ENCODE measurements at regions not wholly inside any gene's neighbourhood (a gene's known extent, or its start where the extent isn't known, plus 50 kb on each side); places are given as distances from the start of the nearest gene placed in this dataset.

DNA sequence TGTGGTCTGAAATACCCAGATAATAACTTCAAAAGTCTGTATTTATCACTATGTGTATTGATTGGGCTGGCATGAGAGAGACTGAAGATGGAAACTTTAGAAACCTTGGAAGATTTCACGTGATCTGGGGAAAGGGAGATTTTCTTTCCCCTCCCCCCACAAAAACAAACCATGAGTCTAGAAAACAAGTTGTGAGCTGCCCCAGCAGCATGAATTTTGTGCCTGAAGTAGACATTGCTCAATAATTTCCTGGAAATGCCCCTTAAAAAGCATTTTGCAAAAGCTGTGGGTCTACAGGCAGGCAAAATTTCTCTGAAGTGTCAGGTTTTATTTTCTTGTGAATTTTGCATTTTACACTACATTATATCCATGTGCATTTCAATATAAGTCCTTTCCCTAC lies 101.8 kb downstream of the ETAA1 start:
- DNase-seq (no peak), ATAC-seq (no peak)
- POLR2A ChIA-PET, result interaction anchor here (0.6 kb wide), 1 partner anchor 743 kb away, joined by 3 read pairs; no protein-coding TSS in a partner anchor

DNA sequence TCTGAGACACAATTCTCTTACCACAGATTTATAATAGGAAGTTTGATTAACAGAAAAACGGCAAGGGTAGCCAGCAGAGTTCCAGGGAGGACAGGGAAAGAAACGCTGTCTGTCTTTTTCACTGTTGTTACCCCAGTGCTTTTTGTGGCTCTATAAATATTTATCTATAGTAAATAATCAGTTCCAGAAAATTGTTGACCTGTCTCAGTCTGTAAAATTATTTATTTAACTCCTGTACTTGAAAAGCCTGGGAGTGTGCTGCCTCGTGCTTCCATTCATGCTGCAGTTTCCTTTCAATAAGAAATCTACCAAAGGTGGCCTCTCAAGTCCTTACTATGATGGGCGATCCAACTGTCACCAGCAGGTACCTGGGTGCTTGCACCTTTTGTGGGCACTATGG lies 102.9 kb downstream of the ETAA1 start:
- Mint-ChIP-seq H3K27me3 (no peaks in the 10 kb centered on the region), H3K4me1 (no peaks in the 10 kb centered on the region), H3K36me3 (ENCODE audit: low read depth) (no peaks in the 10 kb centered on the region), H3K9me3 (ENCODE audit: low read depth) (no peaks in the 10 kb centered on the region), H3K27ac (no peak overlapping the region), H3K4me3 (no peak overlapping the region)
- no peak for ATAC-seq
- POLR2A ChIA-PET, result no interaction called here
- intact Hi-C loops (cut with DNase I, micrococcal nuclease), result no loop called here
- CTCF ChIA-PET, result no interaction called here
- no peak for DNase-seq

More for the DNA sequence above, 101.8 kb downstream of the ETAA1 start:
- no peaks in the 10 kb centered on the region for H3K36me3 Mint-ChIP-seq (ENCODE audit: low read depth)
- H3K27me3 Mint-ChIP-seq, result no peaks in the 10 kb centered on the region
- intact Hi-C loops (cut with DNase I, micrococcal nuclease), result no loop called here
- no peaks in the 10 kb centered on the region for H3K9me3 Mint-ChIP-seq (ENCODE audit: low read depth)
- no peak overlapping the region for H3K4me3 Mint-ChIP-seq
- no peaks in the 10 kb centered on the region for H3K4me1 Mint-ChIP-seq
- no peak overlapping the region for H3K27ac Mint-ChIP-seq
- CTCF ChIA-PET, result no interaction called here

DNA sequence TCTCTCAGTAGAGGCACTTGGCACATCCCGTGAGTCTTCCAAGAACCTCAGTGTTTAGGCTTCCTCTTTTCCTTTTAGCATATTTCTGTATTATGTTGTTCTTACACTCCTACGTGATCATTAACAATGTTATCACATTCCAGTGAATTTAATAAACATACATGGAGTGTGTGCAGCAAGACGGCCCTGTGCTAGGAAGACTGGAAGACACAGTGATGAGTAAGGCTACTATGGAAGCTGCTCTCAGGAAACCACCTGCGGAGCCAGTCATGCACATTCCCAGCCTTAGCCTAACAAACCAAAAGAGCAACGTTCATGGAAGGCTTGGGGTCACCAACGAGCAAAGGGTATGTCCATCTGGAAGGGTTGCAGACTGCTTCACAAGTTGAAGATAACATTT lies 103.4 kb downstream of the ETAA1 start:
- CTCF ChIA-PET, result interaction anchor here (0.6 kb wide), 1 partner anchor 296 kb away, joined by 3 read pairs; no protein-coding TSS in a partner anchor
- Mint-ChIP-seq H3K9me3 (ENCODE audit: low read depth) (no peaks in the 10 kb centered on the region), H3K27ac (no peak overlapping the region), H3K4me3 (no peak overlapping the region), H3K27me3 (no peaks in the 10 kb centered on the region), H3K4me1 (no peaks in the 10 kb centered on the region), H3K36me3 (ENCODE audit: low read depth) (no peaks in the 10 kb centered on the region)
- ATAC-seq (no peak), DNase-seq (no peak)
- POLR2A ChIA-PET, result no interaction called here
- intact Hi-C loops (cut with DNase I, micrococcal nuclease), result no loop called here

DNA sequence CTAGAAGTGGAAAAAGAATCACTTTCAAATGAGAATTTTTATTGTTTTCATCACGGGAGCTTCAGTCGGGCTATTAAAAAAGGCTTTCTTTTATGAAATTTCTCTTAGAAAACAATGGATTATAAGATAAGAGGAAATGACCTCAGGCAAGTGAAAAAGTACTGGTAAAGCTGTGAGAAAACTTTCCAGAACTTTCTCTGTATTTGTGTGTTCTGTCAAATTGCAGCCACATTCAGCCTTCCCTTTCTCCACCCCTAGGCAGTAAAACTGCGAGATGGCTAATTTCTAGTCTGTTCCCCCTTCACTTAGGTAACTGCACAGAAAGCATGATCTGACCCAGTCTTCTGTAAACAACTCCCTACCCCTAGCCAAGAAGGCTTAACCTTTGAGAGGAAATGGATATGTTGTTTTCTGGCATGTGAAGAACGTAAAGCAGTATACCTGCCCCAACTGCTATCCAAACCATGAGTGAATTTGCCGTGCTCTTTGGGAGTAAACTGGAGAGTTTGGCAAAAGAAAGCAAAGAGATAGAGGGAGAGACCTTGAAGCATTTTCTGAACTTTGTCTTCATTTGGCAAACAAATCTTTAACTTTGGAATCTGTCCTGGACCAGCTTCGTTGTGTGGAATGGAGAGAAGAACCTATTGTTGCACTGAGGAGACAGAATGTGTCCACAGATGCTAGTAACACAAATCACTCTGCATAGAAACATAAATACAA lies 105.4 kb downstream of the ETAA1 start:
- no peak overlapping the region for H3K27ac Mint-ChIP-seq
- no peaks in the 10 kb centered on the region for H3K4me1 Mint-ChIP-seq
- intact Hi-C loops (cut with DNase I, micrococcal nuclease), result no loop called here

DNA sequence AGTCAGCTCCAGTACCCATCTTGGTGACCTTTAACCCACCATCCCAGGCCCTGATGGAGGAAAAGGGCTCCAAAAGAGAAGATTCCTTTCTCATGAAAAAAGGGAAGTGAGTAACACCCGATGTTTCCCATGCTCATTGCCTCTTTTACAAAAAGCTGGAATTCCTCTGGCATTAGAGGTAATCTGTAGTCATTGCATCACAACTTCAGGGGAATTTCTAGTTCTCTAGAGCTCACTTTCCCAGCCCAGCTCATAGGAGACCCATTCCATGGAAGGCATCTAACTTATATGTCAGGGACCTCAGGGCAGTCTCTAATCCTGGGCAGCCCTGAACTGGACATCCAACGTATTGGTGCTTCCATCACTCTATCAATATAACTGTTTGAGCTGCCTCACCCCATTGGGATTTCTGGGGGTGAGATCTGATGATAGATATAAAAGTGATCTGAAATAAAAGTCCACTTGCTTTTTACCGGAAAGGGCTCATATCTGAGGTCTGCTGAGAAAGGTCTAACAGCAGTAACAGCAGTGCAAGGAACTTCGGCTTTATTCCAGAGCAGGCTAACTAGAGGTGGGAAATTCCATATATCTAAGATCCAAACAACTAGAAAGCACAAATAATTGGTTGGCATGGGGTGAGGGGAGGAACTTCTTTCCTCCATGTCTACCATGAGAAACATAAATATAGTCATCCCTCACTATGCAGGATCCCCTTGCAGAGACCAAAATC lies 106.1 kb downstream of the ETAA1 start:
- Mint-ChIP-seq H3K4me1 (no peaks in the 10 kb centered on the region), H3K27me3 (no peaks in the 10 kb centered on the region), H3K4me3 (no peak overlapping the region), H3K9me3 (ENCODE audit: low read depth) (no peaks in the 10 kb centered on the region), H3K36me3 (ENCODE audit: low read depth) (no peaks in the 10 kb centered on the region), H3K27ac (no peak overlapping the region)
- CTCF ChIA-PET, result no interaction called here
- no peak for DNase-seq
- no peak for ATAC-seq
- intact Hi-C loops (cut with DNase I, micrococcal nuclease), result no loop called here
- POLR2A ChIA-PET, result no interaction called here

More for the DNA sequence above, 105.4 kb downstream of the ETAA1 start:
- ATAC-seq (no peak), DNase-seq (no peak)
- H3K9me3 Mint-ChIP-seq (ENCODE audit: low read depth), result no peaks in the 10 kb centered on the region
- no peaks in the 10 kb centered on the region for H3K36me3 Mint-ChIP-seq (ENCODE audit: low read depth)
- CTCF ChIA-PET, result no interaction called here
- POLR2A ChIA-PET, result no interaction called here
- H3K27me3 Mint-ChIP-seq, result no peaks in the 10 kb centered on the region
- no peak overlapping the region for H3K4me3 Mint-ChIP-seq

DNA sequence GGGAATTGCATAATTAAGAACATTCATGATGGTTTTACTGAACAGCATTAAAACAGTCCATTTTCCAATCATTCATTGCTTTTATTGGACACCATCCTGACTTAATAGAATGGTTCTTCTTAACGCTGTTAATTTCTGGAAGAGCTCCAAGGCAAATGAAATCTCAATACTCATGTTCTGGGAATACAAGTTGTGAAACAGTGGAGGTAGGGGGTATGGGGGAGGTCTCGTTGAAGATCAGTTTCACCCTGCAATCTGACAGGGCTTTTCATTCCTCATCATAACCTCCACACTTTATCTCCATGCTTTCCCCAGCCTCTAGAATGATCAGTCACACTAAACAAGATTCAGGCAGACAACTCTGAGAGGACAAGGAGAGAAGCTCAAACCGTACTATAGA lies 113.6 kb downstream of the ETAA1 start:
- DNase-seq (no peak), ATAC-seq (no peak)
- Mint-ChIP-seq H3K4me1 (no peaks in the 10 kb centered on the region), H3K27me3 (peaks cover 4% of the 10 kb centered on the region), H3K4me3 (no peak overlapping the region), H3K27ac (no peak overlapping the region), H3K9me3 (ENCODE audit: low read depth) (no peaks in the 10 kb centered on the region), H3K36me3 (ENCODE audit: low read depth) (no peaks in the 10 kb centered on the region)
- CTCF ChIA-PET, result no interaction called here
- POLR2A ChIA-PET, result no interaction called here
- intact Hi-C loops (cut with DNase I, micrococcal nuclease), result no loop called here

DNA sequence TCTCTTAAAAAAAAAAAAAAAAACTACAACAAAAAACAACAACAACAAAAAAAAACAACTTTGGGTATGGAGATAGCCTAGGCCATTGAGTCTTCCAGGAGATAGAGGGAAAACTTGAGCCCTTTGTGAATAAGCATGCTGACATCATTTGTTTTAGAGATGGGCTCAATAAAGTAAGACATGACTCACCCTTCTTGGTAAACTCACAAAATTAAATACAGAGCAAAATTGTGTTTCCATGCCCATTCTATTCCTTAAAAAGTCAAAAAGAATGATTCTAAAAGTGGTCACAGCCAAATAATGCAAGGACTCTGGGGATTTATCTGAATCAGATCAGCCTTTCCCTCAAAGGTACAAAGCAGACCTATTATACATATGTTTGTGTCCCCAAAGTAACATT lies 117.4 kb downstream of the ETAA1 start:
- DNase-seq, result no peak
- ATAC-seq, result no peak
- Mint-ChIP-seq H3K4me3 (no peak overlapping the region), H3K27me3 (peaks cover 4% of the 10 kb centered on the region), H3K9me3 (ENCODE audit: low read depth) (no peaks in the 10 kb centered on the region), H3K27ac (no peak overlapping the region), H3K4me1 (no peaks in the 10 kb centered on the region), H3K36me3 (ENCODE audit: low read depth) (no peaks in the 10 kb centered on the region)
- ChIA-PET POLR2A (no interaction called here), CTCF (no interaction called here)
- intact Hi-C loops (cut with DNase I, micrococcal nuclease), result no loop called here

DNA sequence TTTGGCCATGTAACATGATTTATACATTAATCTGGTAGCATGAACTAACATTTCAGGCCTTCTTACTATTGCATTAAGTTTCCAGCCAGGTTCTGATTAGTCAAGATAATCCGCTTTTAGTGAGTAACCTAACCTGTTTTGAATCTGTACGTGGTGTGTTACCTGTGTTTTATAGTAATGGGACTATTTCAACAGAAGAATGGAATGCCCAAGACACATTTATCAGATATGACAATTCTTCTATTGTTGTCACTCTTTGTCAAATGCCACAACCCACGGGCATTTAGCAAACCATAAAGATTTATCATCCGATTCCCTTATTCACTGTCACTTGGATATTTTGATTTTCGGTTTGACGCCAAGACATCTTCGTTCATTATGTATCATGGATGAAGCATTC lies 117.9 kb downstream of the ETAA1 start:
- ATAC-seq (no peak), DNase-seq (no peak)
- ChIA-PET POLR2A (no interaction called here), CTCF (no interaction called here)
- Mint-ChIP-seq H3K4me3 (no peak overlapping the region), H3K4me1 (no peaks in the 10 kb centered on the region), H3K27me3 (peaks cover 4% of the 10 kb centered on the region), H3K36me3 (ENCODE audit: low read depth) (no peaks in the 10 kb centered on the region), H3K27ac (no peak overlapping the region), H3K9me3 (ENCODE audit: low read depth) (no peaks in the 10 kb centered on the region)
- intact Hi-C loops (cut with DNase I, micrococcal nuclease), result no loop called here

DNA sequence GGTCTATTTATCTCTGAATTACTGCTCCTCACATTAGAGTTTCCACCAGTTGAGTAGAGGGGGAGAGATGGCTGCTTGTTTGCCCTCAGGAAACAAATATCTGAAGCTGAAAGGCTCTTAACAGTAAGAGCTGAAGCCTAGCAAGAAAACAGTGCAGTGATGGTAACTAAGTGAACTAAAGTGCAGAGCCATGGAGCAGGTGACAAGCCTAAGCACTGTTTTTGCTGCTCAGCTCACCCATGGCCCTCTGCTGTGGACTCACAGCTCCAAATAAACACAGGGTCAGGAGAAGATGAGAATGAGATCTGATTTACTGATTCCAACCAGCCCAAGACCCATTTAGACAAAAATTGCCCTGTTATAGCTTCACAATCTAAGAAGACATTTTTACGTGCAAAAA lies 118.4 kb downstream of the ETAA1 start:
- ChIA-PET CTCF (no interaction called here), POLR2A (no interaction called here)
- no peaks in the 10 kb centered on the region for H3K9me3 Mint-ChIP-seq (ENCODE audit: low read depth)
- intact Hi-C loops (cut with DNase I, micrococcal nuclease), result no loop called here
- no peak for DNase-seq
- H3K27me3 Mint-ChIP-seq, result peaks cover 4% of the 10 kb centered on the region
- no peak overlapping the region for H3K4me3 Mint-ChIP-seq
- ATAC-seq, result no peak
- no peaks in the 10 kb centered on the region for H3K4me1 Mint-ChIP-seq
- H3K27ac Mint-ChIP-seq, result no peak overlapping the region
- no peaks in the 10 kb centered on the region for H3K36me3 Mint-ChIP-seq (ENCODE audit: low read depth)

DNA sequence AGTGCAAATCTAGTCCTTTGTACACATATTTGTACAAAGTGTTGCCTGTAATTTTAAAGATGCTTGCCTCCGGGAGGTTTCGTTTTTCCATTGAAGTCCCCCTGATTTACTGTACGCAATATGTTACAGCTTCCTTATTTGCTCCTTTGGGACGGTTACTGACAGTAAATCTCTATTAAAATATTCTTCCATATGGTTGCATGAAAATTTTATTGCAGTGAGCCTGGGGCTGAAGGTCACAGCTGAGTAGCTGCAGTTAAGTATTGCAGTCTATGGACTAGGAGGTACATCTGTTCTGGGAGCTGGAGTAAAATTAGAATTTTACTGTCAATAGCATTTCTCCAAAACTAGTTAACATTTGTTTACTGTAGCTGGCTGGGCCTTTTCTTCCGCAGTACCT lies 119.2 kb downstream of the ETAA1 start:
- intact Hi-C loops (cut with DNase I, micrococcal nuclease), result no loop called here
- POLR2A ChIA-PET, result no interaction called here
- CTCF ChIA-PET, result no interaction called here
- H3K4me1 Mint-ChIP-seq, result no peaks in the 10 kb centered on the region
- H3K27me3 Mint-ChIP-seq, result peaks cover 4% of the 10 kb centered on the region
- no peak for ATAC-seq
- H3K4me3 Mint-ChIP-seq, result no peak overlapping the region
- H3K9me3 Mint-ChIP-seq (ENCODE audit: low read depth), result no peaks in the 10 kb centered on the region
- H3K27ac Mint-ChIP-seq, result no peak overlapping the region
- H3K36me3 Mint-ChIP-seq (ENCODE audit: low read depth), result no peaks in the 10 kb centered on the region
- DNase-seq, result no peak

DNA sequence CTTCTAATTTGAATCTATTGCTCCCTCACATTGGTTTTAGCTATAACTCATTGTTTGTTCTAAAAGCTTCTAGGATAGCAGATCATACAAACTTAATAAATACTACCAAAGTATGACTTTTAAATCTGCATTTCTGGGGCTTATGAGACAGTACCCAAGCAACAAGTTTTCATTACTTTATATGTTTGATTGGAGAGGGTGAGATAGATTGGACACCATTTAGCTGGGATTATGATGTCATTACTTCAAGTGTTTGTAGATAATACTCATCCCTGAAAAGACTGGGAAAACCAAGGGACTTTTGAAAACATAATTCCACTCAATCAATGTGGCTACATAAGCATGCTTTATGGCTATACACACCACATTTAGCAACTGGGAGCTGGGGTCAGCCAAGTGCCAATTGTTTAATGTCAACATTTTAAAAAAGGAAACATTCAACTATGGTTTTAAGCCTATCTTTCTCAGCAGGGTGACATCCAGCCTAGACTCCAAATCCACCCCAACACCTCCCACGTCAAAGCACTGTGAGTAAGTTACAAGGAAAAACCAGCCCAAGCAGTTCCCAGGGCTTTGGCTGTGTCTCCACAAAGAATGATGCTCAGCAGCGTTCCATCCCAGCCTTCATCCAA lies 119.9 kb downstream of the ETAA1 start:
- intact Hi-C loops (cut with DNase I, micrococcal nuclease), result no loop called here
- Mint-ChIP-seq H3K36me3 (ENCODE audit: low read depth) (no peaks in the 10 kb centered on the region), H3K27me3 (peaks cover 4% of the 10 kb centered on the region), H3K4me3 (no peak overlapping the region), H3K27ac (no peak overlapping the region), H3K4me1 (no peaks in the 10 kb centered on the region), H3K9me3 (ENCODE audit: low read depth) (no peaks in the 10 kb centered on the region)
- ATAC-seq, result no peak
- no peak for DNase-seq
- ChIA-PET CTCF (interaction anchor here (0.9 to 1.4 kb wide), 2 partner anchors 48 to 64 kb away, joined by 3 read pairs; no protein-coding TSS in a partner anchor), POLR2A (no interaction called here)

DNA sequence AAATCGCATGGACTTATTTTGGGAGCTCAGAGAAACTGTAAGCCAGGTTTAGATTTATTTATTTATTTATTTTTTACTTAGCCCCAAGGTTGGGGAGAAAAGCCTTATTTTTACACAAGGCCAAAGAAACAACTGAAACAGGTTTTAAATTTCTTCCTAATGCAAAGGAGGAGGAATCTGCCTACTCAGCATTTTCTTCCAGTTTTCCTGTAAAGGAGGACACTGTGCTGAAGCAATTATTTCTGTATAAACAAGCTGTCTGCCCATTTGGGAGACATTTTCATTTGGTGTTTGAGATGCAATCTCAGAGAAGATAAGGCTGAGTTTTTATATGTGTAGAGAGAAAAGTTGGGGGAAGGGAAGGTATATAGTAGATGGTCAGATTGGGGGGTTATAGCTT lies 125.0 kb downstream of the ETAA1 start:
- peaks cover 1% of the 10 kb centered on the region for H3K9me3 Mint-ChIP-seq (ENCODE audit: low read depth)
- ATAC-seq (no peak), DNase-seq (no peak)
- H3K27ac Mint-ChIP-seq, result no peak overlapping the region
- H3K27me3 Mint-ChIP-seq, result no peaks in the 10 kb centered on the region
- POLR2A ChIA-PET, result no interaction called here
- intact Hi-C loops (cut with DNase I, micrococcal nuclease), result no loop called here
- CTCF ChIA-PET, result interaction anchor here (0.6 kb wide), 1 partner anchor 34 kb away, joined by 3 read pairs; no protein-coding TSS in a partner anchor
- H3K36me3 Mint-ChIP-seq (ENCODE audit: low read depth), result no peaks in the 10 kb centered on the region
- no peak overlapping the region for H3K4me3 Mint-ChIP-seq
- no peaks in the 10 kb centered on the region for H3K4me1 Mint-ChIP-seq

Data from activated CD4-positive, alpha-beta T cell treated with anti-CD3 and anti-CD28 coated beads for 36 hours (primary cell).